Osteoblast (primary cell): ENCODE measurements at regions not wholly inside any gene's neighbourhood (a gene's known extent, or its start where the extent isn't known, plus 50 kb on each side); places are given as distances from the start of the nearest gene placed in this dataset.

Experiments
- DNase-seq: peaks from one replicate; pipeline ENCODE4 v3.0.0; 2011; ENCODE audit warnings: low spot score, mixed read lengths; ENCODE audit not compliant: insufficient read length; ENCODE audit errors: missing footprints
- H2AFZ ChIP-seq: 2 replicates; pipeline ENCODE4 v1.6.0; 2011; ENCODE audit warnings: mild to moderate bottlenecking, low read length
- H3K27ac ChIP-seq: 2 replicates; pipeline ENCODE4 v1.5.1; 2011; ENCODE audit warnings: mild to moderate bottlenecking, low read depth, low read length, moderate library complexity
- H3K27me3 ChIP-seq: 2 replicates; pipeline ENCODE4 v1.6.0; 2012; ENCODE audit warnings: mild to moderate bottlenecking, control low read depth, inconsistent platforms, low read length, moderate library complexity; ENCODE audit not compliant: insufficient read depth
- H3K36me3 ChIP-seq: 2 replicates; pipeline ENCODE4 v1.5.1; 2011; ENCODE audit warnings: mild to moderate bottlenecking, low read length, control low read depth, moderate library complexity; ENCODE audit not compliant: insufficient read depth
- H3K4me1 ChIP-seq: 2 replicates; pipeline ENCODE4 v1.5.1; 2011; ENCODE audit warnings: mild to moderate bottlenecking, low read length, control low read depth, moderate library complexity; ENCODE audit not compliant: insufficient read depth
- H3K4me2 ChIP-seq: 2 replicates; pipeline ENCODE4 v1.6.0; 2011; ENCODE audit warnings: mild to moderate bottlenecking, low read length; ENCODE audit not compliant: insufficient read depth
- H3K4me3 ChIP-seq: fragments of 200-600 bp; sonication (generic); 3 replicates; pipeline ENCODE4 v1.5.1; 2012; ENCODE audit warnings: mild to moderate bottlenecking, low read length, inconsistent platforms; ENCODE audit not compliant: insufficient read depth
- H3K79me2 ChIP-seq: 2 replicates; pipeline ENCODE4 v1.6.0; 2012; ENCODE audit warnings: mild to moderate bottlenecking, low read length, control low read depth, inconsistent platforms; ENCODE audit not compliant: insufficient read depth
- H3K9me3 ChIP-seq: 2 replicates; pipeline ENCODE4 v1.5.1; 2011; ENCODE audit warnings: low read depth, low read length, control low read depth
- H4K20me1 ChIP-seq: 2 replicates; pipeline ENCODE4 v1.6.0; 2012; ENCODE audit warnings: mild to moderate bottlenecking, low read length, control low read depth; ENCODE audit not compliant: insufficient read depth
- TF ChIP-seq, protein P1 (sequence below): IDR thresholded peaks from 2 replicates; pipeline ENCODE4 v1.5.1; 2011; ENCODE audit warnings: mild to moderate bottlenecking, low read depth, low read length, moderate library complexity; ENCODE audit errors: extremely low read depth

DNA sequence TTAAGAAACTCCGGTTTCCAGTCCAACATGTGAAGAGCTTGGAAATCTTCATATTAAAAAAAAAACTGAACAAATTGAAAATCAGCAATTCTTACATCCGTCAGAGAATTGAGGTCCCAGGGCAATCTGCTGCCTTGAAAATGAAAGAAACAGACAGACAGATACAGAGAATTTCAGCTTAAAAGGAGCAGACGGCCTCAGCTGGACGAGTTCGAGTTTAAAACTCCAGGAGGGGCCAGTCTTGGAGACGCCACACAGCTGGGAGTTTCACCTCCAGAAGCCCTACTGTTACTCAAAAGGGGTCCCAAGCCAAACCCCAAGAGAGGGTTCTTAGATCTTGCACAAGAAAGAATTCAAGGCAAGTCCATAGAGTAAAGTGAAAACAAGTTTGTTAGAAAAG is 226.5 kb upstream of the ARL4C start:
- Histone ChIP-seq H2AFZ (no peak overlapping the region), H3K4me3 (no peak overlapping the region), H3K79me2 (no peaks in the 10 kb centered on the region), H3K27me3 (no peaks in the 10 kb centered on the region), H3K4me2 (no peak overlapping the region), H3K27ac (no peak overlapping the region), H3K4me1 (peaks cover 13% of the 10 kb centered on the region), H3K36me3 (no peaks in the 10 kb centered on the region), H3K9me3 (no peaks in the 10 kb centered on the region), H4K20me1 (no peaks in the 10 kb centered on the region)
- TF ChIP-seq, protein P1, sequence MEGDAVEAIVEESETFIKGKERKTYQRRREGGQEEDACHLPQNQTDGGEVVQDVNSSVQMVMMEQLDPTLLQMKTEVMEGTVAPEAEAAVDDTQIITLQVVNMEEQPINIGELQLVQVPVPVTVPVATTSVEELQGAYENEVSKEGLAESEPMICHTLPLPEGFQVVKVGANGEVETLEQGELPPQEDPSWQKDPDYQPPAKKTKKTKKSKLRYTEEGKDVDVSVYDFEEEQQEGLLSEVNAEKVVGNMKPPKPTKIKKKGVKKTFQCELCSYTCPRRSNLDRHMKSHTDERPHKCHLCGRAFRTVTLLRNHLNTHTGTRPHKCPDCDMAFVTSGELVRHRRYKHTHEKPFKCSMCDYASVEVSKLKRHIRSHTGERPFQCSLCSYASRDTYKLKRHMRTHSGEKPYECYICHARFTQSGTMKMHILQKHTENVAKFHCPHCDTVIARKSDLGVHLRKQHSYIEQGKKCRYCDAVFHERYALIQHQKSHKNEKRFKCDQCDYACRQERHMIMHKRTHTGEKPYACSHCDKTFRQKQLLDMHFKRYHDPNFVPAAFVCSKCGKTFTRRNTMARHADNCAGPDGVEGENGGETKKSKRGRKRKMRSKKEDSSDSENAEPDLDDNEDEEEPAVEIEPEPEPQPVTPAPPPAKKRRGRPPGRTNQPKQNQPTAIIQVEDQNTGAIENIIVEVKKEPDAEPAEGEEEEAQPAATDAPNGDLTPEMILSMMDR = no peak
- DNase-seq = no peak

DNA sequence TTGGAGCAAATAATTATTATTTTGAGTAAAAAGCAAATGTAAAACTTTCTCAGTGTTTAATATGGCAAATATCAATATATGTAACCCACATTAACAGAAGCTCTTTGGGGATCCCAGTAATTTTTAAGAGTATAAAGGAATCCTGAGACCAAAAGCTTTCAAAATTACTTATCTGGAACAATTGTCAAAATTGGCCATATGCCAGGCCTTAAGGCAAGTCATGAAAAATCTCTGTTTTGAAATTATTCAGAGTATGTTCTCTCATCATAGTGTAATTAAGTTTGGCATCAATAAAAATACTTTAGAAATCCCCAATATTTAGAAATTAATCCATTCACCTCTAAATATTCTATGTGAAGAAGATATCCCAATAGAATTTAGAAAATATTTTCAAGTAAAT is 225.3 kb upstream of the ARL4C start:
- no peak for DNase-seq
- TF ChIP-seq, protein P1 = no peak
- no peaks in the 10 kb centered on the region for H3K79me2 ChIP-seq

DNA sequence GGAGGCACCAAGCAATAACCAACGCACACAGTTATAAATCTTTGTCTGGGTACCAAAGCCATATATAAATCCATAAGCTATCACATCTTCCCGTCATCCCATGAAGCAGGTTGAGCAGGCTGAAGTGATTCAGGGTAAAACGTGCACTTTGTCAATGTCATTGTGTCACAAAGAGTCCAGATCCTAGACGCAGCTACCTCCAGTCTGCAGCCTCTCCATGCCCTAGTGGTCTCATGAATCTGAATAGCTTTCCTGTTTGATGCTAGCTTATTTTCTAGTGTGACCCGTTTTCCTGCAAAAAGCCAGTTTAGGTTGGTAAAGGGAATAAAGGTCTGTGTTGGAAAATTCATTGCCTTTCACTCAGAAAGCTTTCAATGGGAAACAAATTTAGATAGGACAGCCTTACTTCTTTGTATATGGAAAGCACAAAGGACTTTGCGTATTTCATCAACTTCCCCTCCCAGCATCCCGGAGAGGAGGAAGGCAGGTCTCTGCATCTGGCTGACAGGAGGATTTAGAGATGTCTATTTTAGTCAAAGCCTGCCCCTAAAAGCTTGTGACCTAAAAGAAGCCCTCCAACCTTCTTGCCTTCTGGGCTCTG is 222.3 kb upstream of the ARL4C start:
- TF ChIP-seq, protein P1 = no peak
- Histone ChIP-seq H3K4me3 (no peak overlapping the region), H4K20me1 (no peaks in the 10 kb centered on the region), H3K4me2 (no peak overlapping the region), H2AFZ (no peak overlapping the region), H3K79me2 (no peaks in the 10 kb centered on the region), H3K27me3 (no peaks in the 10 kb centered on the region), H3K9me3 (no peaks in the 10 kb centered on the region), H3K4me1 (no peaks in the 10 kb centered on the region), H3K36me3 (no peaks in the 10 kb centered on the region), H3K27ac (no peak overlapping the region)
- no peak for DNase-seq

More for the DNA sequence above, 225.3 kb upstream of the ARL4C start:
- Histone ChIP-seq H3K36me3 (no peaks in the 10 kb centered on the region), H3K4me3 (no peak overlapping the region), H3K9me3 (no peaks in the 10 kb centered on the region), H3K4me1 (peaks cover 13% of the 10 kb centered on the region), H3K27me3 (no peaks in the 10 kb centered on the region), H3K4me2 (no peak overlapping the region), H3K27ac (no peak overlapping the region), H4K20me1 (no peaks in the 10 kb centered on the region), H2AFZ (no peak overlapping the region)

DNA sequence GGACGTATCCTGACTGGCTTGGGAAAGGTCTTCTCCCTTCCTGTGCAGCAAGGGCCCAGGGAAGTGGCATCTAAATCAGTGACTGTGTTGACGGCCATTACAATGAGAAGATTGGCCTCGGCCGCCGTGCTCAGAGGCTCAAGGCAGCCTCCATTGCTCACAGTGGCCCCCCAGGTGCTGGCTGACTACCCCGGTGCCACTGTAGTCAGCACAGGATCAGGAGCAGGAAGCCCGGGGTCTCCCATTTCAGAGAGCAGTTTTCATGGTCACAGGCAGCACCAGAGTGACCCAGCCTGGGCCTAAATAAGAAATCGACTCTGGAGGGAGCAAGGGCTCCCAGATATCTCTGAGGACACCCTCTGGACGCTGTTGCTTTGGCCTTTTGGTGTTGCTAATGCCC is 219.4 kb upstream of the ARL4C start:
- no peak overlapping the region for H3K4me2 ChIP-seq
- no peaks in the 10 kb centered on the region for H3K4me1 ChIP-seq
- H2AFZ ChIP-seq = no peak overlapping the region
- H3K4me3 ChIP-seq = no peak overlapping the region
- no peaks in the 10 kb centered on the region for H3K79me2 ChIP-seq
- DNase-seq = no peak
- TF ChIP-seq, protein P1 = no peak
- no peaks in the 10 kb centered on the region for H3K9me3 ChIP-seq
- no peaks in the 10 kb centered on the region for H3K27me3 ChIP-seq
- H3K27ac ChIP-seq = no peak overlapping the region
- no peaks in the 10 kb centered on the region for H3K36me3 ChIP-seq
- no peaks in the 10 kb centered on the region for H4K20me1 ChIP-seq
